ENCODE measurements at regions not wholly inside any gene's neighbourhood (a gene's known extent, or its start where the extent isn't known, plus 50 kb on each side); places are given as distances from the start of the nearest gene placed in this dataset.
"Not testable (repeated sequence)": the region's sequence is repeated elsewhere in the genome, so short reads cannot be mapped to it uniquely, and the experiment has no call there.

- no peak for DNase-seq (ENCODE audit: low read depth)
These were observed 508.9 kb upstream of the TBL1XR1 start for GRCh38 chr3:177705976-177706823.

GRCh38 chr3:177709470-177709869 lies 512.2 kb upstream of the TBL1XR1 start:
- not testable (repeated sequence) for DNase-seq (ENCODE audit: low read depth)

GRCh38 chr3:177710506-177710905 lies 513.2 kb upstream of the TBL1XR1 start:
- DNase-seq (ENCODE audit: low read depth), result no peak

- no peak for DNase-seq (ENCODE audit: low read depth)
These were observed 514.4 kb upstream of the TBL1XR1 start for GRCh38 chr3:177711637-177712036.

GRCh38 chr3:177713928-177714900 lies 516.9 kb upstream of the TBL1XR1 start:
- no peak for DNase-seq (ENCODE audit: low read depth)

GRCh38 chr3:177714945-177715344 lies 517.7 kb upstream of the TBL1XR1 start:
- DNase-seq (ENCODE audit: low read depth), result no peak

- no peak for DNase-seq (ENCODE audit: low read depth)
These were observed 518.7 kb upstream of the TBL1XR1 start for GRCh38 chr3:177715980-177716379.

- DNase-seq (ENCODE audit: low read depth), result not testable (repeated sequence)
These were observed 523.6 kb upstream of the TBL1XR1 start for GRCh38 chr3:177720927-177721326.

- DNase-seq (ENCODE audit: low read depth), result peak; percentile 20
These were observed 524.8 kb upstream of the TBL1XR1 start for GRCh38 chr3:177721864-177722785.

GRCh38 chr3:177724020-177724638 lies 526.8 kb upstream of the TBL1XR1 start:
- DNase-seq (ENCODE audit: low read depth), result peak; percentile 20

GRCh38 chr3:177725165-177725564 lies 527.9 kb upstream of the TBL1XR1 start:
- no peak for DNase-seq (ENCODE audit: low read depth)

- no peak for DNase-seq (ENCODE audit: low read depth)
These were observed 529.5 kb upstream of the TBL1XR1 start for GRCh38 chr3:177726807-177727206.

GRCh38 chr3:177729956-177730681 lies 532.8 kb upstream of the TBL1XR1 start:
- peak; percentile 49 for DNase-seq (ENCODE audit: low read depth)

- DNase-seq (ENCODE audit: low read depth), result no peak
These were observed 533.5 kb upstream of the TBL1XR1 start for GRCh38 chr3:177730814-177731213.

GRCh38 chr3:177731644-177732268 lies 534.5 kb upstream of the TBL1XR1 start:
- peak; percentile 67 for DNase-seq (ENCODE audit: low read depth)

GRCh38 chr3:177733233-177733632 lies 536.0 kb upstream of the TBL1XR1 start:
- DNase-seq (ENCODE audit: low read depth), result no peak

- DNase-seq (ENCODE audit: low read depth), result no peak
These were observed 536.7 kb upstream of the TBL1XR1 start for GRCh38 chr3:177733936-177734335.

GRCh38 chr3:177735431-177735830 lies 538.1 kb upstream of the TBL1XR1 start:
- no peak for DNase-seq (ENCODE audit: low read depth)

GRCh38 chr3:177739461-177739860 lies 542.2 kb upstream of the TBL1XR1 start:
- DNase-seq (ENCODE audit: low read depth), result no peak

- DNase-seq (ENCODE audit: low read depth), result no peak
These were observed 543.0 kb upstream of the TBL1XR1 start for GRCh38 chr3:177740254-177740653.

All from RPMI7951 (cell line).